HL-60 (cell line): ENCODE measurements at regions not wholly inside any gene's neighbourhood (a gene's known extent, or its start where the extent isn't known, plus 50 kb on each side); places are given as distances from the start of the nearest gene placed in this dataset.
A peak's percentile ranks its signal among the peaks of the same experiment; 100 is the strongest.

Source experiments
- DNase-seq, 2 experiments: peaks; one replicate each; pipeline ENCODE4 v3.0.0-alpha.2; 2010 to 2020; ENCODE audit warnings: low read depth in 1 of 2, low spot score in 1 of 2
- H3K27ac ChIP-seq: fragments of 250-450 bp; sonication (Bioruptor Pico); replicated peaks from 2 replicates; pipeline ENCODE4 v1.5.1; 2020; ENCODE audit warnings: mild to moderate bottlenecking, moderate library complexity
- H3K27me3 ChIP-seq: fragments of 250-450 bp; sonication (Bioruptor Pico); 2 replicates; pipeline ENCODE4 v1.5.1; 2021; ENCODE audit warnings: mild to moderate bottlenecking, moderate library complexity; ENCODE audit not compliant: insufficient read depth, poor library complexity, severe bottlenecking
- H3K4me3 ChIP-seq: replicated peaks from 2 replicates; pipeline ENCODE4 v1.5.1; 2011; ENCODE audit warnings: mild to moderate bottlenecking, control low read depth, low read length; ENCODE audit not compliant: insufficient read depth
- GABPA ChIP-seq: IDR thresholded peaks from 2 replicates; pipeline ENCODE4 v1.6.1; 2012; ENCODE audit warnings: low read depth
- POLR2AphosphoS5 ChIP-seq: IDR thresholded peaks from 2 replicates; pipeline ENCODE4 v1.6.1; 2012; ENCODE audit warnings: low read depth
- REST ChIP-seq: IDR thresholded peaks from 2 replicates; pipeline ENCODE4 v1.6.1; 2012; ENCODE audit warnings: low read depth; ENCODE audit not compliant: insufficient replicate concordance
- SPI1 ChIP-seq: IDR thresholded peaks from 2 replicates; pipeline ENCODE4 v1.6.1; 2012; ENCODE audit warnings: low read depth, mild to moderate bottlenecking, borderline replicate concordance
- TF ChIP-seq, protein P1 (sequence below): IDR thresholded peaks from one replicate; pipeline ENCODE4 v1.5.1; 2011; ENCODE audit warnings: low read length, control low read depth, inconsistent platforms; ENCODE audit not compliant: insufficient read depth

DNA sequence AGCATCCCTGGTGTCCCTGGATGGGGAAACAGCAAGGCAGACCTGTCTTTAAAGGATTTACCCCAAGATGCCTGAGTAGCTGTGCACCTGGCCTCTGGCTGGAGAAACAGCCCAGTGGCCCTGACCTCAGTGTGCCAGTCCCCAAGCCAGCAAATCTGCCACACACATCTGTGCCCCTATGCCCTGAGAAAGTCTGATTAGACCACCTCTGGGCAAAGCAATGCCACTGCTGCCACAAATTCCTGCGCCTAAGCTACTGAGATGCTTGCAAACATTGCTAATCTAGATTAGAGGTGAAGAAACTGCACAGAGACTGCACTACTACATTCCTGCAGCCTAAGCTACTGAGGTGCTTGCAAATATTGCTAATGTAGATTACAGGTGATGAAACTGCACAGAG, 269.6 kb downstream of the CEMIP2 start:
- TF ChIP-seq, protein P1, sequence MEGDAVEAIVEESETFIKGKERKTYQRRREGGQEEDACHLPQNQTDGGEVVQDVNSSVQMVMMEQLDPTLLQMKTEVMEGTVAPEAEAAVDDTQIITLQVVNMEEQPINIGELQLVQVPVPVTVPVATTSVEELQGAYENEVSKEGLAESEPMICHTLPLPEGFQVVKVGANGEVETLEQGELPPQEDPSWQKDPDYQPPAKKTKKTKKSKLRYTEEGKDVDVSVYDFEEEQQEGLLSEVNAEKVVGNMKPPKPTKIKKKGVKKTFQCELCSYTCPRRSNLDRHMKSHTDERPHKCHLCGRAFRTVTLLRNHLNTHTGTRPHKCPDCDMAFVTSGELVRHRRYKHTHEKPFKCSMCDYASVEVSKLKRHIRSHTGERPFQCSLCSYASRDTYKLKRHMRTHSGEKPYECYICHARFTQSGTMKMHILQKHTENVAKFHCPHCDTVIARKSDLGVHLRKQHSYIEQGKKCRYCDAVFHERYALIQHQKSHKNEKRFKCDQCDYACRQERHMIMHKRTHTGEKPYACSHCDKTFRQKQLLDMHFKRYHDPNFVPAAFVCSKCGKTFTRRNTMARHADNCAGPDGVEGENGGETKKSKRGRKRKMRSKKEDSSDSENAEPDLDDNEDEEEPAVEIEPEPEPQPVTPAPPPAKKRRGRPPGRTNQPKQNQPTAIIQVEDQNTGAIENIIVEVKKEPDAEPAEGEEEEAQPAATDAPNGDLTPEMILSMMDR: no peak
- TF ChIP-seq REST (no peak), GABPA (no peak), POLR2AphosphoS5 (no peak), SPI1 (no peak)
- Histone ChIP-seq H3K27me3 (no peaks in the 10 kb centered on the region), H3K27ac (no peak overlapping the region), H3K4me3 (no peak overlapping the region)
- no peak for DNase-seq

- no peak overlapping the region for H3K27ac ChIP-seq
- no peak overlapping the region for H3K4me3 ChIP-seq
- TF ChIP-seq, protein P1: no peak
- TF ChIP-seq POLR2AphosphoS5 (no peak), GABPA (no peak), SPI1 (no peak), REST (no peak)
- H3K27me3 ChIP-seq: peaks cover 3% of the 10 kb centered on the region
- no peak for DNase-seq
These were observed 277.5 kb downstream of the CEMIP2 start for GRCh38 chr9:71490810-71491209.

GRCh38 chr9:71487061-71487460, 281.3 kb downstream of the CEMIP2 start:
- peak in 1 of 2 experiments; percentile 2 for DNase-seq
- Histone ChIP-seq H3K4me3 (no peak overlapping the region), H3K27me3 (no peaks in the 10 kb centered on the region)

More at GRCh38 chr9:71487061-71487460, 281.3 kb downstream of the CEMIP2 start:
- TF ChIP-seq POLR2AphosphoS5 (no peak), GABPA (no peak), REST (no peak), SPI1 (no peak)
- TF ChIP-seq, protein P1: no peak
- H3K27ac ChIP-seq: no peak overlapping the region
